IPS DF 4.7 (cell line): ENCODE measurements at regions not wholly inside any gene's neighbourhood (a gene's known extent, or its start where the extent isn't known, plus 50 kb on each side); places are given as distances from the start of the nearest gene placed in this dataset.
"Not testable (repeated sequence)": the region's sequence is repeated elsewhere in the genome, so short reads cannot be mapped to it uniquely, and the experiment has no call there.

Experiments
- DNase-seq: peaks from one replicate; pipeline ENCODE4 v3.0.0-alpha.2; 2013; ENCODE audit warnings: low spot score; ENCODE audit errors: extremely low read depth

- no peak for DNase-seq
Observed at GRCh38 chr2:67619204-67619603, 222.1 kb downstream of the ETAA1 start.

GRCh38 chr2:67623741-67624140 is 226.6 kb downstream of the ETAA1 start:
- not testable (repeated sequence) for DNase-seq

- DNase-seq, result no peak
Observed at GRCh38 chr2:67625178-67625577, 228.0 kb downstream of the ETAA1 start.

GRCh38 chr2:67625690-67626475 is 228.8 kb downstream of the ETAA1 start:
- no peak for DNase-seq

GRCh38 chr2:67626656-67627055 is 229.5 kb downstream of the ETAA1 start:
- no peak for DNase-seq

- DNase-seq, result no peak
Observed at GRCh38 chr2:67627456-67628207, 230.5 kb downstream of the ETAA1 start.

- no peak for DNase-seq
Observed at GRCh38 chr2:67628892-67629291, 231.8 kb downstream of the ETAA1 start.

- no peak for DNase-seq
Observed at GRCh38 chr2:67631483-67631882, 234.3 kb downstream of the ETAA1 start.

- no peak for DNase-seq
Observed at GRCh38 chr2:67633212-67633856, 236.2 kb downstream of the ETAA1 start.

GRCh38 chr2:67638146-67638545 is 241.0 kb downstream of the ETAA1 start:
- no peak for DNase-seq

- DNase-seq, result no peak
Observed at GRCh38 chr2:67641312-67642045, 244.3 kb downstream of the ETAA1 start.

GRCh38 chr2:67642046-67642382 is 244.9 kb downstream of the ETAA1 start:
- no peak for DNase-seq

- no peak for DNase-seq
Observed at GRCh38 chr2:67642961-67643360, 245.8 kb downstream of the ETAA1 start.

- no peak for DNase-seq
Observed at GRCh38 chr2:67645280-67646138, 248.4 kb downstream of the ETAA1 start.

- DNase-seq, result no peak
Observed at GRCh38 chr2:67646714-67647333, 249.7 kb downstream of the ETAA1 start.

- no peak for DNase-seq
Observed at GRCh38 chr2:67649331-67650261, 252.5 kb downstream of the ETAA1 start.

- DNase-seq, result peak; percentile 16
Observed at GRCh38 chr2:67650291-67651133, 253.4 kb downstream of the ETAA1 start.

GRCh38 chr2:67651565-67651964 is 254.4 kb downstream of the ETAA1 start:
- DNase-seq, result no peak
